HepG2 (cell line): ENCODE measurements at regions not wholly inside any gene's neighbourhood (a gene's known extent, or its start where the extent isn't known, plus 50 kb on each side); places are given as distances from the start of the nearest gene placed in this dataset.

Experiments
- ATAC-seq: fragments of 200-7000 bp; cut with Tn5 transposase; 3 replicates; pipeline ENCODE4 v1.9.1; 2020; ENCODE audit warnings: mild to moderate bottlenecking, moderate library complexity
- BruUV-seq: library from RNA; stranded (reverse); fragments of 400-500 nt; replicated peaks from 2 replicates; lab custom pipeline; 2021; lab: Mats Ljungman, UMichigan
- CTCF ChIA-PET: fragments of 300-600 bp; formaldehyde crosslinking; extraction: SDS; loops from one replicate; lab custom pipeline; 2021; ENCODE audit warnings: low total read pairs, inconsistent platforms, low intra/inter-chr PET ratio; lab: Yijun Ruan, JAX
- POLR2A ChIA-PET: fragments of 350-600 bp; sonication (Branson Sonifier 250); formaldehyde crosslinking; loops from one replicate; lab custom pipeline; 2020; ENCODE audit warnings: antibody characterized with exemption, inconsistent platforms; lab: Yijun Ruan, JAX
- DNase-seq: peaks from one replicate; pipeline ENCODE4 v3.0.0-alpha.2; 2015; ENCODE audit warnings: low spot score
- FAIRE-seq: peaks from 3 replicates; lab custom pipeline; 2011; peaks lifted over from hg19 to GRCh38; lab: Jason Lieb, UNC
- H2AFZ ChIP-seq: one replicate; pipeline ENCODE4 v1.6.1; 2011; ENCODE audit warnings: low read length, inconsistent platforms
- H3K27ac ChIP-seq: fragments of 300-600 bp; 3 replicates; pipeline ENCODE4 v1.8.0; 2011; ENCODE audit warnings: mixed run types, mild to moderate bottlenecking, mixed read lengths, low read length, inconsistent platforms; ENCODE audit not compliant: insufficient read depth; ENCODE audit errors: extremely low read length
- H3K27me3 ChIP-seq, 2 experiments: fragments of 200-600 bp in 1 of 2; 2 replicates in 1 of 2; 3 replicates in 1 of 2; pipeline versions ENCODE4 v1.6.0 to v1.8.0; 2011; ENCODE audit warnings: low read length in 2 of 2, mild to moderate bottlenecking in 2 of 2, moderate library complexity in 2 of 2, inconsistent platforms in 1 of 2; ENCODE audit not compliant: insufficient read depth in 2 of 2, control insufficient read depth in 1 of 2
- H3K36me3 ChIP-seq, 2 experiments: fragments of 200-600 bp in 1 of 2; replicated peaks in 1 of 2; 2 replicates in 1 of 2; 3 replicates in 1 of 2; pipeline versions ENCODE4 v1.5.1 to v1.8.0; 2011; ENCODE audit warnings: low read length in 2 of 2, inconsistent platforms in 1 of 2; ENCODE audit not compliant: insufficient read depth in 2 of 2, control insufficient read depth in 1 of 2
- H3K4me1 ChIP-seq: 2 replicates; pipeline ENCODE4 v1.5.1; 2012; ENCODE audit warnings: low read length, inconsistent platforms; ENCODE audit not compliant: insufficient read depth
- H3K4me2 ChIP-seq: 2 replicates; pipeline ENCODE4 v1.6.0; 2011; ENCODE audit warnings: low read depth, low read length, inconsistent platforms
- H3K4me3 ChIP-seq, 3 experiments: fragments of 200-600 bp in 1 of 3; sonication (generic), shearing (Covaris generic) in 1 of 3; replicated peaks in 1 of 3; 2 replicates each; pipeline ENCODE4 v1.5.1; 2011 to 2016; ENCODE audit warnings: low read length in 3 of 3, inconsistent platforms in 2 of 3, low read depth in 2 of 3, mild to moderate bottlenecking in 2 of 3, control low read depth in 1 of 3, mixed read lengths in 1 of 3; ENCODE audit not compliant: insufficient read depth in 1 of 3
- H3K79me2 ChIP-seq: one replicate; pipeline ENCODE4 v1.6.1; 2011; ENCODE audit warnings: low read length, inconsistent platforms; ENCODE audit not compliant: insufficient read depth
- H3K9ac ChIP-seq: 2 replicates; pipeline ENCODE4 v1.6.0; 2011; ENCODE audit warnings: mild to moderate bottlenecking, low read depth, low read length, inconsistent platforms; ENCODE audit not compliant: insufficient read depth
- H3K9me3 ChIP-seq: 2 replicates; pipeline ENCODE4 v1.5.1; 2012; ENCODE audit warnings: mild to moderate bottlenecking, low read length
- H4K20me1 ChIP-seq: 2 replicates; pipeline ENCODE4 v1.6.0; 2011; ENCODE audit warnings: inconsistent platforms, mild to moderate bottlenecking, low read length, moderate library complexity; ENCODE audit not compliant: insufficient read depth
- ARHGAP35 ChIP-seq: sonication (generic); formaldehyde crosslinking; IDR thresholded peaks from 2 replicates; pipeline ENCODE4 v1.9.0; 2022; ENCODE audit warnings: mild to moderate bottlenecking, inconsistent platforms, moderate library complexity, missing genetic modification reagents, borderline replicate concordance
- BHLHE40 ChIP-seq: IDR thresholded peaks from 2 replicates; pipeline ENCODE4 v1.6.1; 2011; ENCODE audit warnings: low read length, improper control_type of control experiment
- ETV5 ChIP-seq: IDR thresholded peaks from 2 replicates; pipeline ENCODE4 v1.6.1; 2018; ENCODE audit warnings: missing biosample characterization, missing genetic modification reagents, inconsistent platforms, borderline replicate concordance
- HES4 ChIP-seq: sonication (generic); formaldehyde crosslinking; IDR thresholded peaks from 2 replicates; pipeline ENCODE4 v1.9.0; 2021; ENCODE audit warnings: mild to moderate bottlenecking, missing genetic modification reagents, borderline replicate concordance
- KDM3A ChIP-seq: IDR thresholded peaks from 2 replicates; pipeline ENCODE4 v1.6.1; 2018; ENCODE audit warnings: low read depth, missing compliant biosample characterization
- SNAPC4 ChIP-seq: sonication (generic); formaldehyde crosslinking; IDR thresholded peaks from 2 replicates; pipeline ENCODE4 v1.4.0; 2020; ENCODE audit warnings: mild to moderate bottlenecking, missing genetic modification reagents
- TGIF2 ChIP-seq: IDR thresholded peaks from 2 replicates; pipeline ENCODE4 v1.6.1; 2016; ENCODE audit warnings: control low read depth, missing compliant biosample characterization
- WIZ ChIP-seq: sonication (generic); formaldehyde crosslinking; IDR thresholded peaks from 2 replicates; pipeline ENCODE4 v1.5.1; 2020; ENCODE audit warnings: mild to moderate bottlenecking, missing genetic modification reagents
- ZBTB43 ChIP-seq: sonication (generic); formaldehyde crosslinking; conservative IDR thresholded peaks from 2 replicates; pipeline ENCODE4 v1.4.0; 2020; ENCODE audit warnings: missing genetic modification reagents
- ZBTB46 ChIP-seq: sonication (generic); formaldehyde crosslinking; IDR thresholded peaks from 2 replicates; pipeline ENCODE4 v1.4.0; 2020; ENCODE audit warnings: mild to moderate bottlenecking, missing genetic modification reagents, borderline replicate concordance
- ZNF136 ChIP-seq: sonication (generic); formaldehyde crosslinking; IDR thresholded peaks from 2 replicates; pipeline ENCODE4 v1.8.1; 2022; ENCODE audit warnings: low read depth, mild to moderate bottlenecking, moderate library complexity, missing genetic modification reagents
- ZNF234 ChIP-seq: sonication (generic); formaldehyde crosslinking; conservative IDR thresholded peaks from 2 replicates; pipeline ENCODE4 v1.5.1; 2020; ENCODE audit warnings: mild to moderate bottlenecking, missing genetic modification reagents
- ZNF276 ChIP-seq: sonication (generic); formaldehyde crosslinking; IDR thresholded peaks from 2 replicates; pipeline ENCODE4 v1.4.0; 2020; ENCODE audit warnings: mild to moderate bottlenecking, low read depth, missing genetic modification reagents
- ZNF614 ChIP-seq: IDR thresholded peaks from 2 replicates; pipeline ENCODE4 v1.6.1; 2018; ENCODE audit warnings: missing biosample characterization, missing genetic modification reagents, inconsistent platforms, borderline replicate concordance
- ZNF740 ChIP-seq: sonication (generic); formaldehyde crosslinking; IDR thresholded peaks from 2 replicates; pipeline ENCODE4 v1.4.0; 2020; ENCODE audit warnings: missing genetic modification reagents
- WGBS: methylation state at CpG from one replicate; pipeline ENCODE4 v1.1.6; 2017; ENCODE audit warnings: low lambda C conversion rate; 5-methylcytosine and 5-hydroxymethylcytosine counted together
- in situ Hi-C: cut with HindIII; loops from 2 replicates; pipeline ENCODE4 v1.10.0; 2017; ENCODE audit warnings: low pct_unique_long_range_greater_than_20kb; ENCODE audit not compliant: extremely low pct_ligation_motif_present
- intact Hi-C: fragments of 100-400 bp; cut with micrococcal nuclease; formaldehyde crosslinking; loops from one replicate; pipeline ENCODE4 v1.10.0; 2022; ENCODE audit not compliant: unreplicated experiment

GRCh38 chr2:60283626-60284025, 269.8 kb downstream of the BCL11A start:
- CTCF ChIA-PET, result no interaction called here
- Histone ChIP-seq H3K36me3 (no peaks in the 10 kb centered on the region), H2AFZ (no peak overlapping the region), H3K79me2 (no peaks in the 10 kb centered on the region), H3K9ac (no peak overlapping the region), H3K4me1 (no peaks in the 10 kb centered on the region), H4K20me1 (no peaks in the 10 kb centered on the region), H3K27me3 (no peaks in the 10 kb centered on the region), H3K4me2 (no peak overlapping the region), H3K4me3 (no peak overlapping the region), H3K9me3 (no peaks in the 10 kb centered on the region), H3K27ac (no peak overlapping the region)
- in situ Hi-C loops, result no loop called here
- FAIRE-seq (no peak), DNase-seq (no peak), ATAC-seq (no peak; the same call in 2 of the 3 replicates)
- POLR2A ChIA-PET, result no interaction called here
- BruUV-seq, result no TSS peak
- 29% methylated on average over 4 of the region's 4 CpGs for WGBS
- intact Hi-C loops, result no loop called here
- TF ChIP-seq ZNF234 (no peak), BHLHE40 (no peak), ETV5 (CRISPR knock-in tag) (no peak), ZNF614 (no peak), ZNF740 (CRISPR knock-in tag) (no peak), ARHGAP35 (CRISPR knock-in tag) (no peak), ZNF136 (no peak), KDM3A (CRISPR knock-in tag) (no peak), TGIF2 (CRISPR knock-in tag) (no peak), HES4 (no peak), WIZ (no peak), ZNF276 (CRISPR knock-in tag) (no peak), ZBTB46 (CRISPR knock-in tag) (no peak), SNAPC4 (CRISPR knock-in tag) (no peak), ZBTB43 (CRISPR knock-in tag) (no peak)
